DND-41 (cell line): ENCODE measurements at regions not wholly inside any gene's neighbourhood (a gene's known extent, or its start where the extent isn't known, plus 50 kb on each side); places are given as distances from the start of the nearest gene placed in this dataset.
"Not testable (repeated sequence)": the region's sequence is repeated elsewhere in the genome, so short reads cannot be mapped to it uniquely, and the experiment has no call there.

ENCODE experiments used
- CTCF ChIP-seq: IDR thresholded peaks from 2 replicates; pipeline ENCODE4 v1.5.1; 2012; ENCODE audit warnings: borderline replicate concordance, low read length, moderate library complexity, mild to moderate bottlenecking; ENCODE audit not compliant: poor library complexity, severe bottlenecking; ENCODE audit errors: extremely low read depth
- EZH2 ChIP-seq: IDR thresholded peaks from 3 replicates; pipeline ENCODE4 v1.6.1; 2012; ENCODE audit warnings: borderline replicate concordance, low read depth, mild to moderate bottlenecking, moderate library complexity, low read length, inconsistent platforms; ENCODE audit not compliant: severe bottlenecking

- not testable (repeated sequence) for TF ChIP-seq CTCF, EZH2
Measured at GRCh38 chr1:66430815-66431214, 103.1 kb upstream of the SGIP1 start.
